HG03095 (cell line): ENCODE measurements at regions not wholly inside any gene's neighbourhood (a gene's known extent, or its start where the extent isn't known, plus 50 kb on each side); places are given as distances from the start of the nearest gene placed in this dataset.

ENCODE experiments used
- ATAC-seq: cut with Tn5 transposase; IDR thresholded peaks from one replicate; pipeline ENCODE4 v1.9.1; 2021; ENCODE audit warnings: moderate library complexity; ENCODE audit not compliant: unreplicated experiment

- no peak for ATAC-seq
These were observed 291.9 kb upstream of the NOX3 start for GRCh38 chr6:155747491-155747890.

- ATAC-seq = no peak
These were observed 285.3 kb upstream of the NOX3 start for GRCh38 chr6:155740781-155741399.

- no peak for ATAC-seq
These were observed 283.0 kb upstream of the NOX3 start for GRCh38 chr6:155738602-155739105.

- ATAC-seq = no peak
These were observed 261.7 kb upstream of the NOX3 start for GRCh38 chr6:155717374-155717773.

GRCh38 chr6:155710704-155711103, 255.1 kb upstream of the NOX3 start:
- ATAC-seq = no peak

GRCh38 chr6:155709262-155709661, 253.6 kb upstream of the NOX3 start:
- ATAC-seq = no peak

GRCh38 chr6:155708100-155708499, 252.5 kb upstream of the NOX3 start:
- ATAC-seq = no peak

- ATAC-seq = no peak
These were observed 251.2 kb upstream of the NOX3 start for GRCh38 chr6:155706806-155707205.

- no peak for ATAC-seq
These were observed 250.7 kb upstream of the NOX3 start for GRCh38 chr6:155706341-155706740.

GRCh38 chr6:155701342-155701741, 245.7 kb upstream of the NOX3 start:
- ATAC-seq = no peak

GRCh38 chr6:155695495-155695894, 239.9 kb upstream of the NOX3 start:
- ATAC-seq = no peak

GRCh38 chr6:155694419-155694790, 238.8 kb upstream of the NOX3 start:
- ATAC-seq = no peak

- no peak for ATAC-seq
These were observed 238.2 kb upstream of the NOX3 start for GRCh38 chr6:155693573-155694418.

GRCh38 chr6:155690820-155691219, 235.2 kb upstream of the NOX3 start:
- no peak for ATAC-seq

GRCh38 chr6:155687645-155688044, 232.0 kb upstream of the NOX3 start:
- ATAC-seq = no peak

GRCh38 chr6:155684416-155685196, 229.0 kb upstream of the NOX3 start:
- ATAC-seq = no peak

GRCh38 chr6:155678361-155678760, 222.7 kb upstream of the NOX3 start:
- ATAC-seq = no peak

- no peak for ATAC-seq
These were observed 220.7 kb upstream of the NOX3 start for GRCh38 chr6:155676346-155676745.

- no peak for ATAC-seq
These were observed 215.0 kb upstream of the NOX3 start for GRCh38 chr6:155670655-155671054.

GRCh38 chr6:155660251-155660977, 204.8 kb upstream of the NOX3 start:
- ATAC-seq = no peak

GRCh38 chr6:155656024-155656423, 200.4 kb upstream of the NOX3 start:
- no peak for ATAC-seq
